Stimulated activated CD8-positive, alpha-beta memory T cell treated with anti-CD3 and anti-CD28 coated beads, Interleukin-15, amount 100 ng/mL, for 24 hours (primary cell): ENCODE measurements at regions not wholly inside any gene's neighbourhood (a gene's known extent, or its start where the extent isn't known, plus 50 kb on each side); places are given as distances from the start of the nearest gene placed in this dataset.
"Not testable (repeated sequence)": the region's sequence is repeated elsewhere in the genome, so short reads cannot be mapped to it uniquely, and the experiment has no call there.

Experiments
- DNase-seq: peaks from one replicate; pipeline ENCODE4 v3.0.0-alpha.2; 2020; ENCODE audit warnings: low read depth

DNA sequence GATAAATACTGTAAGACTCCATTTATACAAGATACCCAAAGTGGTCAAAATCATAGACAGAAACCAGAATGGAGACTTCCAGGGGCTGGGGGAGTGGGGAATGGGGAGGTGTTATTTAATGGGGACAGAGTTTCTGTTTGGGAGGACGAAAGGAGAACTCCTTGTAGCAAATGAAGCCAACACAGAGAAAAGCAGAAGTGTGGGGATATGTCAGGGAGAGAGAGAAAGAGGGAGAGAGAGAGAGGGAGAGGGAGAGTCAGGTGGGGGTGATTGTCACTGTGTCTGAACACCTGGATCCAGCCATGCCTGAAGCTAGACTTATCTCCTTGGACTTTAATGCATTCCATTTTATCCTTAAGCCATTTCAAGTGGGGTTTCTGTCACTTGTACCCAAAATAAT is 234.7 kb downstream of the BCL11B start:
- not testable (repeated sequence) for DNase-seq

DNA sequence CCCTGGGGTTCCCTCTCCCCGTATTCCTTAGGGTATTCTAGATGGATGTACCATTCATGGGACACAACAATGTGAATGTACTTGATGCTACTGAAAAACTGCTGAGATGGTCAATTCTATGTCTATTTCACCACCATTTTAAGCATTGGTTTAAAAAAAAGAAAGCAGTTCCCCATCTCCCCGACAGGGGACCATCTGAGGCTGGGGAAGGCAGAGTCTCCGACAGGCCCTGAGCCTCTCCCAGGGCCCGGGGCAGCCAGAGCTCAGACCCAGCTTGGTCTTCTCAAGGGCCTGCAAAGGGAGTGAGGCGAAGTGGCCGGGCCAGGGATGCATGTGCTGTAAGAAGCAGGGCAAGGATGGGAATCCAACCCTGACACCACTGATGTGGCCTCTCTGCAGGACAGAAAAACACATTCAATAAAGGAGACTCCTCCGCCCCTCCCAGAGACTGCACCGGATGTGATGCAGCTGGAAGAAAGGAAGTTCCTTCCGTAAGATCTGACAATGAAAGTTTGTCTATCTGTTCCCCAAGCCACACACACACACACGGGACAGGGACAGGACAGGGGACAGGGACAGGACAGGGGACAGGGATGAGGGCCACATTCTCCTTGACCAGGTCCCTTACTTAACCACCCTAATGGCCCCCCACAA is 234.1 kb downstream of the BCL11B start:
- no peak for DNase-seq

DNA sequence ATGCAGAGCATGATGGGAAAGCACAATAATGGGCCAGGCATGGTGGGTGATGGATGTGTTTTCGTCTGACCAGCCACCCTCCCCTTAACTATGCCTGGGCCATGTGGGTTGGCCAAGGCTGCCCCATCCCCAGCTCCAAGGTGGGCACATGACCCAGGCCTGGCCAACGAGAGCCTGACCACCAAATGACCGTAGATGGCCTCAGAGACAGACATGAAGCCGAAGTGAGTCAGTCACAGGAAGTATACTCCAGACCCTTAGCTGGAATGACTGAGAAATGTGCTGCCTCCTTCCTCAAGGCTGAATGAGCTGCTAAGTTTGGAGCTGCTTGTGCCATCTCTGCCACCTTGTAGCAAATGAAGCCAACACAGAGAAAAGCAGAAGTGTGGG is 233.6 kb downstream of the BCL11B start:
- DNase-seq = no peak

DNA sequence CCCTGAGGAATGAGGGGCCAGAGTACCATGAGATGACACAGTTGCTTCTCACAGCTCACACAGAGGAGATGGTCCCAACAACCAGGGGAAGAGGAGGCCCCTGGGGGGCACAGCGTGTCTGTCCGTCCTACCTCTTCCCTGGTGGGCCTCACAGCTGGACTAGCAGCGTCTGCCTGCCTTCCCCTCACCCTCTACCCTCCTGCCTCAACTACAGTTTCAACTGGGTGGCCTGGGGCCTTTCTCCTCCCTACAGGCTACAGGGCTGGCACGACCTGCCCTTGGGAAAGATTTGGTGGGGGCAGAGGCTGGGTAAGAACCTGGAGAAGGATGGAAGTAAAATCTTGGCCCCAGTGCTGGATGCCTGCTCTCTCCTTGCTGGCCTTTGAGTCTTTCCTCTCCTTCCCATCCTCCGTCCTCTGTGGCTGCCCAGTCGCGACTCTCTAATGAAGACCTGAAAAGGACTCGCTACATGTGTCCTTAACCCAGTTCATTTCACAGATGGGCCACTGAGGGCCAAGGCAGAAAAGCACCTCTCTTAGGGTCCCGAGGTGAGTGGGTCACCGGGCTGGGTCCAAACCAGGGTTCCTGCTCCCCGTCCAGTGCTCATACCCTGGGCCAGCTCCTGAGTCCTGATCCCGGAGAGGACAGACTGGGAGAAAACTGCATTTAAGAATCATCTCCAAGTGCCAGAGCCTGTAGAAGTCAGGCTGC is 232.5 kb downstream of the BCL11B start:
- no peak for DNase-seq

DNA sequence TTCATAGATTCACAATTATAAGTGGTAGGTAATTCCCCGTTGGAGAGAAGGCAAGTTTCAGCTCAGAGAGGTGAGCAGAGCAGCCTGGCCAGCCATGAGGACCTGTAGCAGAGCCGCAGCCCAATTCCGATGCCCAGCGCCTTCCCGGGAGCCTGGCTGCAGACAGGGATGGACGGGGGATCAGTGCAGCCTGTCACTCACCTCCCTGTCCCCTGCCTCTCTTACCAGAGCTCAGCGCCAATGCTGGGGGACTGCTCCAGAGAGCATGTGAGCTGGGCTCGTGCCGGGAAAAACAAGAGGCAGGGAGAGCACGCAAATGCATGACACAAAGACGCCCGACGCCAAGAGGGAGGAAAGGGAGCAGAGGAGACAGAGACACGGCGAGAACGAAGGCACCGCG is 231.9 kb downstream of the BCL11B start:
- DNase-seq = no peak

DNA sequence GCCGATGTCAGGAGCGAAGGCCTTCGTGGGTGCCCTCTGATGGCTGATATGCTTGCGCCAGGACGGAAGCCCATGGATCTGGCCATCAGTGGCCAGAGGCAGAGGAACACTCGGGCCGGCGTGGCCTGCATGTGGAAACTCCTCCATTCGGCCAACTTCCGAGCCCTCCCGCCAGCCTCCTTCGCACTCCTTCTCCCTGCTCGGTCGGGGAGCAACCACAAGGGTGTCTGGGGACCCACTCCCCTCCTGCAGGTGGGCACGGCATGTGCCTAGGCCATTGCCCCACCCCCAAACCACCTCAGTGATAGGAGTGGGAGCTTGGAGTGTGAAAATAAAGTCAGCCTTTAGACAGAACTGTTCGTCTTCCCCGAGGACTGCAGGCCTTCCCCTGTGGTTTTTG is 231.3 kb downstream of the BCL11B start:
- no peak for DNase-seq

DNA sequence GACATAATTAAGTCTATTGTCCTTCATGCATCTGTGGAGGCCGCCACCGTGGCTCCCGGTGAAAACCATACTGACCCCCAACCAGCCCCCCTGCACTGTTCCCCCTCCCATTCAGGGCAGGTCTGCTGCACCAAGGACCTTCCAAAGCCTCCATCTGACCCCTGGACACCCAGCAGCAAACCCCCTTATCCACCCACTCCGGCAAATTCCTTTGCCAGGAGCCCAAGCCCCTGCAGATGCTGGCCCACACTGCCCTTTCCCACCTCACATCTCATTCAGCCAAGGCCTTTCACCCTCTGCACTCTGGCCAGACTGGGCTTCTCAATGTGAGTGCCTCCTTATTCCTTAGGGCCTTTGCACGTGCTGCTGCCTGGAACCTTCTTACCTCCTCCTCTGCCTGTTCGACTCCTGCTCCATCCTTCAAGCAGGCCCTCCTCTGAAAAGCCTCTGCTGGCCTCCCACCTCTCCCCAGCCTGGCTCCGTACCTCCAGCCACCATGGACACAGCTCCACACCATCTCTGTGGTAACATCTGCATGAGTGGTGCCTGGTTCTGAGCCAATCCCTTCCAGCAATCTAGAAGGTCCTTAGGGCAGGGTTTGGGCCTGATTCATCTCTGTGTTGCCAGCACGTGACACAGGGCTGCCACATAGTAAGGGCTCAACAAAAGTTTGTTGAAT is 230.7 kb downstream of the BCL11B start:
- DNase-seq = no peak

DNA sequence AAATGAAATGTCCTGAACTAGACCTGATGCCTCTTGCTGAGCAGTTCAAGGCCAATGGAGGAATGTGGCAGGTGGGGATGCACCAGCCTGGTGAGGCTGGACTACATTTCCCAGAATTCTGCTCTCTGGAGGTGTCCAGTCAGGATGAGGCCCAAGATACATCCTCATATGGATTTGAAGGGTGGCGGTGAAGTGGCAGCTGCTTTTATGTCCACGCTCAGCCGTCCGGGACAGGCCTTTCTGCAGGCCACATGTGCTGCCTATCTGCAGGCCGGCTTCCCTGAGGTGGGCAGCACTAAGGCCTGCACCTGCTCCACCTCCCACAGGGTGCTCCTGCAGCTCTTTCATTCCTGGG is 230.2 kb downstream of the BCL11B start:
- DNase-seq = no peak

DNA sequence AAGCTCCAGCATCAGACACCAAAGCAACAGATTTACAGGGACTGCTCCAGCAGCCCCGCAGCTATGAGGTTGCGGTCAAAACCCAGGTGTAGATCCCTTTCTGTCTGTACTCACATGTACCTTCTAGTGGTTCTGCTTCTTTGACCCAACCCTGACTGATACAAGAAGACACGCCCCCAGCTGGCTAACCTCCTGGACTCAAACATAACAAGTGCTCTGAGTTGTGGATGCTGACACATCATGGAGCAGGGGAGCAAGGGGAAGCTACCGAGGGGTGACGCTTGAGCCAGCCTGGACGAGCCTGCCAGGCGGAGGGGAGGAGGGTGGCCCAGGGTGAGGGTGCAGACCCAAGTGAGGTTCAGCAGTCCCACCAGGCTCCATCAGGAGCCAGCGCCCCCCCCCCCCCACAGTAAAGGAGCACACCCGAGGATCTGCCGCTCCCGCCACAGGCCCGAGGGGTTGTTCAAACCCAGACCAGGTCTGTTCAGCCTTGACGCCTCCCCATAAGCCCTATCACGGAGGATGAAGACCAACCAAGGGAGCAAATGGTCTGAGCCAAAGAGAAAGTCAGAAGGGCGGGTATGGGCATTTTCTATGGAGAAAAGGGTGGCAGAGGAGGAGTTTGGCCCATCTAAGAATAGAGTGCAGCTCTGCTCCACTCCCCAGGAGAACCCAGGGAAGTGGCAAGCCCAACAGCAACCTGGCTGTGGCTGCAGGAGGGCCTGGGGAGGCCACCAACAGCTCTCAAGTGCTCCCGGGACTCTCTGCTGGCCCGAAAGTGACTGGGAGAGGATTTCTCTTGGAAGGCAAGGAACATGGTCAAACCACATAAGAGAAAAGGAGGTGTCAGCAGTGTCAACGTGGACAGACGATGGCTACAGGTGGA is 229.4 kb downstream of the BCL11B start:
- no peak for DNase-seq

DNA sequence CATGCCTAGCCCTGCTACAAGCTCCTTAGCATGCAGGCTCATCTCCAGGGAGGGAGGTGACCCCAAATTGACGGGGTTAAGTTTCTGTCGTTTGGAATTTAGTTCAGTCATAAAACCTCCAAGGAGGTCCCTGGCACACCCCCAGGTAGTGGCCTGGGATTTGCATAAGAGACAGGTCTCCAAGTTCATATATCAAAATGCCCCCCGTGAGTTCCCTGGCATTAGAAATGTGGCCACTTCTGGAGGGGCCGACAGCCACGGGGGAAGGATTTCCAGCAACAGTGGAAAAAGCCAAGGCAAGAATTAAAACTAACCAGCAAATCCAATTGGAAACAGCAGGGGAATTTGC is 228.8 kb downstream of the BCL11B start:
- no peak for DNase-seq

DNA sequence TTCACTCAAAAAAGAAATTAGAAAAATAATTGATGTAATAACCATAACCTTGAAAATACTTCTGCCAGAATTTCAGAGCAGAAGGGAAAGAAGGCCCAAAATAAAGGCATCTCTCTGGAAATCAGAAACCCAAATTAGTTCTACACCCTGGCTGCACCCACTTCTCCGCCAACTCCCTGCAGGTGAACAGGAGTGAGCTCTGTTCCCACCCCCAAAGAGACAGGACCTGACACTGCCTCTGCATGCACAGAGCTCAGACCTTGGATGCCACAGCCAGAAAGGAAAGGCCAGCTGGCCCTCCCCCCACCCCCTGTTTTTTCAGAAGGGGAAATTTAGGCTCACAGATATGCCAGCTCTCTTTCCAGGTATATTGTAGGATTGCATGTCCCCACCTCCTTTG is 228.2 kb downstream of the BCL11B start:
- no peak for DNase-seq

DNA sequence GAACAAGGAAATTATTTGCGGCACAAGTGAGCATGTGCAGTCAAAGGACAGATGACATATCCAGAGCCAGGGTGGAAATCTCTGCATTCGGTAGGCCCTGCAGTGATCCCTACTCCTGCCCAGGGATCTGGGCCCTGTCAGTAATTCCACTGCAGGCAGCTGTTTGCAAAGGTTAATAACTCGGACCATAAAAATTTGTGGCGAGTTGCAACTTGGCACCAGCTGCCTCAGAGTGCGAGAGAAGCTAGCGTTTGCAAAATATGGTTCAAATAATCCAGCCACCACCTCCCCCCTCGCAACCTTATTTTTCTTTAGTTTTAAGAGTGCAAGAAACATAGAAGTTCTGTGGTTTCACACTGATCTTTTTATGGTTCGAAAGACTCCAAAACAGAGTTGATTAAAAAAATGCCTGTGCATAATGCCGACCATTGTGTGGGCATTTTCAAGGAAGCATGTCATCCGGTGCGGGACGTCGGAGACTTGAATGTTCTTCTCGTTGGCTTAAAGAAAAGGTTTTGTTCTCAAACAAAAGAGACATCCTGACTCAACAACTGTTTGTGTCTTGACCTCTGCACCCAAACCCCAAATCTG is 224.5 kb downstream of the BCL11B start:
- no peak for DNase-seq

DNA sequence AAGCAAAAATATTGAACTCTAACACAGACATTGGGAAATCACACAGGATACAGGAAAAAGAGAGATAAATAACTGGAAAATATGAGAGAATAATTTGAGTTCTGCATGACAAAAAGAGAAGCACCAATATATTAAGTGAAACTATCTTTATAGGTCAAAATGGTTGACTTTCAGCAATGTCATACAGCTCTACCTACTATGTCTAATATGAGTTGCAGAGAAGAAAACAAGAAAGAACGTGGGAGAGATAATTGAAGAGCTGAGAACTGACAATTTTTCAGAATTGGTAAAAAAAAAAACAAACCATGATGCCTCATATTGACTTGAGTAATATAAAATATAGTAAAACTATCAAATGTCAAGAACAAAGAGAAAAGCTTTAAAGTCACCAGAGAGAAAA is 221.7 kb downstream of the BCL11B start:
- no peak for DNase-seq

DNA sequence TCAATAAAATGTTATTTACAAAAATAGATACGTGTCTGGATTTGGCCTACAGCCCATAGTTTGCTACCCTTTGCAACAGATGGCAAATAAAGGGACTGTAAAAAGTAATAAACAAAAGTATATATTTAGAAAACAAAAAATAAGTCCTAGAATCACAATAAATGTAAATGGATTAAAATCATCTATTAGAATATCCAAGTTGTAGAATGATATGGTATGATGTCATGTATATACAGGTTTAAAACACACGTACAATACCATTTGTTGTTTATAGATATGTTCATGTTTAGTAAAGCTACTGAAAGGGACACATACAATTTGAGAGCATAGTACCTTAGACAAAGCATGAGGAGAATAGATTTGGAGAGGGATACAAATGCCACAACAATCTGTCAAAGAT is 219.5 kb downstream of the BCL11B start:
- DNase-seq = no peak

DNA sequence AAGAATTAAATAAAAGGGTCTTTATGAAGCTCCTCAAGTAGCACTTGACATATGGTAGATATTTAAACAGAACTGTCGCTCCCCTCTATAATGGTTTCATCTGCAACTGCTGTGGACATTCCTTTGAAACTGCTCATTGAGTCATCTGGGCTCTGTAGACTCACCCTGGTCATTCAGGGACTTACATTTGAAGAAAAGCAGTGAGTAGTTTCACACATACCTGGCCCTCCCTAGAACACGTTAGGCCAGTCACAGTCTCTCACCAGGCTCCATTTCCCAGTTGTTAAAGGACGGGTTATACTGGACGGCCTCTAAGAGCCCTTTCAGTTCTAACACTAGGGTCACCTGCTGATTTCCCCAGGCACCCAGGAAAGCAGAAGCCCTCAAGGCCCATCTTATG is 217.0 kb downstream of the BCL11B start:
- DNase-seq = no peak

DNA sequence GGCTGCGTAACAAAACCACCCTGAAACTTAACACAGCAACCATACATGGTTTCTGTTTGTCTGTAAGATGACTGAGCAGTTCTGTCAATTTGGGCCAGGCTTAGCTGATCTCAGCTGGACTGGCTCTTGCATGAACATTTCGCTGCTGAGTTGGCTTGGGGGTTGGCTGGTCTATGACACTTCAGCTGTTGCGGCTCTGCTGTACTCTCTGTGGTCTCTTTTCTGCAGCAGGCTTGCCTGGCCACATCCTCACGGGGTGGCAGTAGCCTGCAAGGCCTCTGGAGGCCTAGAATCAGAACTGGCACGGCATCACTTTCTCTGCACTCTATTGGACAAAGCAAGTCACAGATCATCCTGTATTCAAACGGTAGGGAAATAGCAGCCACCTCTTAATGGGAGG is 216.2 kb downstream of the BCL11B start:
- DNase-seq = peak; percentile 9

DNA sequence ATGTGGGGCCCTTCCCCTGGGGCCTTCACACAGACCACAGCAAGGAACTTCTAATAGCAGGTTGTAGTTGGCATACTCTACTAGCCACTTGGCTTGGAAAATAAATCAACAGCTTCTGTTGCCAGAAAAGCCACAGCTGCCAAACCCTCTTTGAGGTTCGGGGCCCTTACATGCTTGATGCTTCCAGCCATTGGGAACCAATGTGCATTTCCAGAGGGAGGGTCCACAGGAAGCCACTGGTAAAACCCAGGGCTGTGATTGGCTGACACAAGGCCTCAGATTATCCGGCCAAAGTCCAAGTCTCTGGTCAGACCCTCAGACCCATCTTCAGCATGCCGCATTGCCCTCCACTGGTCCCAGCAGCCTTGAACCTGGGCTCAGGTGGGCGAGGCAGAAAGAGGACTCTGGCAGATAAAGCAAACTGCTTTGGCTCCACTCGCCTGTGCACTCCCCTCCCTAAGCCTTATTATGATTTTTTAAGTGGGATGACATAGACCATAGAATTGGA is 214.4 kb downstream of the BCL11B start:
- DNase-seq = no peak

DNA sequence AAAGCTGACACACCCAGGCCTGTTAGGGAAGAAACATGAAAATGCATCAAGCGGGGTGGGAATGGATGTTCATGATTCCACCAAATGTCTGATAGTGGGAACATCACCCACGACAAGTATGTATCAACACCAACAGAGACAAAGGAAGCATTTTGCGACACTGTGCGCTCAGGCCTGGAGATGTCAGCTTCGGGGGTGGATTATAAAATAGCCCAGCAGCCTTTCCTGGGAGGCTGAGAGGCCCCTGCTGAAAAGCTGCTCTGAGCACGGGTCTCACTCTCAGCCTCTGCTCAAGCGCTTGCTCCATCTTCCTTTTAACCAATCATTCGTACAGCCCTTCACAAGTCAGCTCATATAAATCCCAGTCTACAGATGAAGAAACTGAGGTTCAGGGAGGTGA is 213.5 kb downstream of the BCL11B start:
- no peak for DNase-seq

DNA sequence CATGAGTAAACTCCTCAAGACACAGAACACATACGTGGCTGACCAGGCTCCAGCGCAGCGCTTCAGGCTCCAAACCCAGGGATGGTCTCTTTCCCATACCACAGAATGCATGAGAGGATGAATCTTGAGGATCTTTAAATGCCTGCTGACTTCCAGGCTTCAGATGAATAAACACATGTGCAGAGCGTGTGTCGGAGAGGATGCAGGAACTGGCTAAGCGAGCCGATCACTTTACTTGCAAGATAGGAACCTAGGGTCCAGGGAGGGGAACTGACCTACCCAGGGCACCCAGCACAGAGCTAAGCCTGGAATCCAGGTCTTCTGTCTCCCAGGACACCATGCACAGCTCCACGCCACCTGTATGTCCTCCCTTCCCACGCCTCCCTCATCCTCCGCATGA is 209.8 kb downstream of the BCL11B start:
- no peak for DNase-seq

DNA sequence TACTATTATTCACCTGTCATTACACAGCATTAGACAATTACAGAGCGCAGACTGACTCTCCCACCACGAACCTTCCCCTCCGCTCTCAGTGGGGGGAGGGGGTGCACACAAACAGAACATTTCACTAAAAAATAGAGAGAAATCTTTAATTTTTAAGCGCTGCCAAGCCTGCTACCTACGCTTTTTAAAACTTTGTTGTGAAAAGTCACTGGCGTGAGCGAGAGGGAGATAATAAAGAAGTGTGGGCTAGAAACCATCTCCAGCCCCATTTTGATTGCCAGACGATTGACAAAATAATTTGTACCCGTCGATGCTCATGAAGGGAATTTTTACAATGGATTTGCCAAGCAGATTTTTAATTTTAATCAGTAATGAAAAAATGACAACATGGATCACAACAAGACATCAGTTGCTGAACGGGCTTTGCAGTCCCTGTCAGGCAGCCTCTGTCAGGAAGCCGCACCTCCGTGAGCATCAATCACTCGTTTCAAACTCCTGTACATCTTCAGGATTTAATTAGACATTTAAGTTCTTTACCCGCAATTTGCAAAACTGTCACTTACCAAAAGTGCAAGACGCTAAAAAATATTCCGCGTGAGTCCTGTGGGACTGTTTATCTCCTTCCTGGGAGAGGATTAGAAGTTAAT is 209.1 kb downstream of the BCL11B start:
- no peak for DNase-seq

DNA sequence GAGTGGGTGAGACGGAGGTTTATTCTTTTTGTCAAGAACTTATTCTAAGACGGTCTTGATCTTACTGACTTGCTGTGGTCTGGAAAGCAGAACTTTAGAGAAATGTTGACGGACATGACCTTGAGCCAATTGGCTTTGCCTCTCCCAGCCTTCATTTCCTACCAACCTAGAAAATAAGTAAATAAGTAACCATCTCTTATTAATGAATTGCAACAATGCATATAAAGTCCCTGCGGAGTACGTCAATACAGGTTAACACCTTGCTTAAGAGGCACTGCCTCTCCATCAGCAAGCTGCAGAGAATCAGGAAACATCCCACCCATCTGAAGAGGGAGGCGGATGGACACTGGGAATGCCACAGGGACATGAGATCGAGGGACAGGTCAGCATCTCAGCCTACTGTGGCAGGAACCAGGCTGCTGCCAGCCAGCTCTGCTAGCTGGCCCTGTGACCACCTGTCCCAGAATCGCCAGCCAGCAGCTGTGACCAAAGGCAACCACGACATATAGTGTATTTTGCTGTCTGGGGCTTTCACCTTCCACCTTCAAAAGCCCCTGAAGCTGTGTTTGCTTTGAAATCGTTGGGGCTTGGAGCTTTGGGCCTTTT is 208.3 kb downstream of the BCL11B start:
- DNase-seq = no peak
